ENCODE measurements at regions not wholly inside any gene's neighbourhood (a gene's known extent, or its start where the extent isn't known, plus 50 kb on each side); places are given as distances from the start of the nearest gene placed in this dataset.

DNA sequence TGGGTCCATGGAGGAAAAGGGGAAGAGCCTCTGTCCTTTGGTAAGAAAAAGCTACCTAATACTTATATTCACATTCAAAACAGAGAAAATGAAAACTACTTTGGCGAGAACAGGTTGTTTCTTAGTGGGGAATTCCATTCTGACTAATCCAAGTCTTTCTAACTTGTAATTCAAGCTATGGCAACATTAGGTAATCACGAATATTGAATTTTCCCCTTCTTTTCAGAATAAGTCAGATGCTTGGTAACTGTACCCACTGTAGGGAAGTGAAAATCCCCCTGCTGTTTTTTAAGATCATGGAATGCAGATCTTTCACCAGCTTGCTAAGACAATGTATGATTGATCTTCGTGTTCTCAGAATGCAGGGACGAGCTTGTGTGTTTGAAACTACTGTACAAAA is 384.4 kb downstream of the TCERG1L start:
- 34% methylated on average over 4 of the region's 4 CpGs for WGBS
- no peak for DNase-seq (ENCODE audit: low spot score)

DNA sequence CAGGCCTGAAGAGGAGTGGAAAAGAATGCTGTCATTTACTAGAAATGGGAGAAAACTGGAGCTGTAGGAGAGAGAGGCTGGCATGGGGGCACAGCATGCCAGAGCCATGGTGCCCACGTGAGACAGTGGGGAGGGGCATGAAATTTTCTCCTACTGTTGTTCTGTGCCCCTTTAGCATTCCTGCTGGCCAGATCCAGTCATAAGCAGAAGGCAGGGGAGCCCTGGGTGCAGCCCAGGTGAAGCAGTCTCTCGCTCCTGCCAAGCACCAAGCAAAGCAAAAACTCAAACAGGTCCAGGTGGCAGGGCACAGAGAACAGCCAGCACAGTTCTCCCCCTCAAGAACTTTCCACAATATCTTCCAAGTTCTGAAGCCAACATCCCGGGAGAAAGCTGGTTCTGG is 383.2 kb downstream of the TCERG1L start:
- Histone ChIP-seq H3K4me1 (replicated peaks) (no peaks in the 10 kb centered on the region), H3K27ac (no peak overlapping the region), H3K4me3 (no peak overlapping the region), H3K27me3 (replicated peaks; ENCODE audit: insufficient read depth) (peaks cover 2% of the 10 kb centered on the region), H3K36me3 (no peaks in the 10 kb centered on the region), H3K9me3 (no peaks in the 10 kb centered on the region)
- DNase-seq (ENCODE audit: low spot score): no peak
- no peak for TF ChIP-seq POLR2AphosphoS5 (IDR thresholded peaks at IDR 0.05)
- no peak for TF ChIP-seq POLR2A (IDR thresholded peaks at IDR 0.05)
- TF ChIP-seq, protein P1, sequence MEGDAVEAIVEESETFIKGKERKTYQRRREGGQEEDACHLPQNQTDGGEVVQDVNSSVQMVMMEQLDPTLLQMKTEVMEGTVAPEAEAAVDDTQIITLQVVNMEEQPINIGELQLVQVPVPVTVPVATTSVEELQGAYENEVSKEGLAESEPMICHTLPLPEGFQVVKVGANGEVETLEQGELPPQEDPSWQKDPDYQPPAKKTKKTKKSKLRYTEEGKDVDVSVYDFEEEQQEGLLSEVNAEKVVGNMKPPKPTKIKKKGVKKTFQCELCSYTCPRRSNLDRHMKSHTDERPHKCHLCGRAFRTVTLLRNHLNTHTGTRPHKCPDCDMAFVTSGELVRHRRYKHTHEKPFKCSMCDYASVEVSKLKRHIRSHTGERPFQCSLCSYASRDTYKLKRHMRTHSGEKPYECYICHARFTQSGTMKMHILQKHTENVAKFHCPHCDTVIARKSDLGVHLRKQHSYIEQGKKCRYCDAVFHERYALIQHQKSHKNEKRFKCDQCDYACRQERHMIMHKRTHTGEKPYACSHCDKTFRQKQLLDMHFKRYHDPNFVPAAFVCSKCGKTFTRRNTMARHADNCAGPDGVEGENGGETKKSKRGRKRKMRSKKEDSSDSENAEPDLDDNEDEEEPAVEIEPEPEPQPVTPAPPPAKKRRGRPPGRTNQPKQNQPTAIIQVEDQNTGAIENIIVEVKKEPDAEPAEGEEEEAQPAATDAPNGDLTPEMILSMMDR (IDR thresholded peaks at IDR 0.05): no peak
- 70% methylated on average over 3 of the region's 3 CpGs for WGBS
- intact Hi-C loops (cut with DNase I): no loop called here

More for the DNA sequence above, 384.4 kb downstream of the TCERG1L start:
- H3K36me3 ChIP-seq: no peaks in the 10 kb centered on the region
- intact Hi-C loops (cut with DNase I): no loop called here
- peaks cover 2% of the 10 kb centered on the region for H3K27me3 ChIP-seq (replicated peaks; ENCODE audit: insufficient read depth)
- TF ChIP-seq POLR2AphosphoS5 (IDR thresholded peaks at IDR 0.05) (no peak), POLR2A (IDR thresholded peaks at IDR 0.05) (no peak)
- TF ChIP-seq, protein P1 (IDR thresholded peaks at IDR 0.05): no peak
- H3K9me3 ChIP-seq: no peaks in the 10 kb centered on the region
- no peak overlapping the region for H3K4me3 ChIP-seq
- no peak overlapping the region for H3K27ac ChIP-seq
- H3K4me1 ChIP-seq (replicated peaks): no peaks in the 10 kb centered on the region

DNA sequence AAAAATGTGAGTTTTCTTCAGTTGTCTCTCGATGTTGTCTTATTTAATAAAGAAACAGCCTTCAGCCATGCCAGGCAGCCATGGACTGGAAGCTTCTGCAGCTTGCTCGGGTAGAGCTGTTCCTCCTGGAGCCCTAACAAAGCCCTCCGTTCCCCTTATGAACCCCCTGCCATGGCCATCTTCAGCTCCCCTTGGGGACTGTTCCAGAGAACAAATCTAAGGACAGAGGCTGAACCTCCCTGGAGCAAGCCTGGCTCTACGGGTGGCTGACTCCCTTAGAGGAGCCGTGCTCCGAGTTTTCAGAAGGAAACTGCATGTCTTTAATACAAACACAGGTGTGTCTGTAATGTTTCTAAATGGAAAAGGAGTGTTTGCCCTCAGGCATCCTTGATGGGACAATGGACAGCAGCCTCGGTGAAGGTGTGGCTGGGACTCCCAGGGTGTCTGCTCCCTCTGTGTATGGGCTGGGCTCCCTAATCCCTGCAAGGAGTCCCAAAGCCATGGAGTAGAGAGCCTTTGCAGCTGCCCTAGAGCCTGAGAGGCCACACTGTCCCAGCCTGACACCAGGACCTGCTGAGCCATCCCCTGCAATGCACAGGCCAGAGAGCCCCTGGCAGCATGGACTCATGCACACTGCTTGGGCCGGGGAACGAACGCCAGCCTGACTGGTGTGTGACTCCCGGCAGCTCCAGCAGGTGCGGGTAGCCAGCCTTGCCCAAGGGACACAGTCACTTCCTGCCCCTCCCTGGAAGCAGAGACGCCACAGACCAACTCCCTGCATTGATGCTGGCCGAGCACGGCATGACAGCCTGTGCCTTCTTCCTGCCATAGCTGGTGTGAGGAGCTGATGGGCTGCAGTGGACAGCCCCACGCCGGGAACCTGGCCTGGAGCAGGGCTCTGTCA is 381.8 kb downstream of the TCERG1L start:
- H3K4me3 ChIP-seq: no peak overlapping the region
- WGBS: 44% methylated on average over 17 of the region's 17 CpGs
- intact Hi-C loops (cut with DNase I): no loop called here

GRCh38 chr10:130930821-130931220 is 380.7 kb downstream of the TCERG1L start:
- Histone ChIP-seq H3K27me3 (replicated peaks; ENCODE audit: insufficient read depth) (peaks cover 2% of the 10 kb centered on the region), H3K4me3 (no peak overlapping the region), H3K36me3 (no peaks in the 10 kb centered on the region), H3K4me1 (replicated peaks) (no peaks in the 10 kb centered on the region), H3K9me3 (no peaks in the 10 kb centered on the region), H3K27ac (no peak overlapping the region)
- no peak for DNase-seq (ENCODE audit: low spot score)
- TF ChIP-seq POLR2AphosphoS5 (IDR thresholded peaks at IDR 0.05): no peak
- no peak for TF ChIP-seq POLR2A (IDR thresholded peaks at IDR 0.05)
- TF ChIP-seq, protein P1 (IDR thresholded peaks at IDR 0.05): no peak
- 72% methylated on average over 5 of the region's 5 CpGs for WGBS
- intact Hi-C loops (cut with DNase I): no loop called here

More for the DNA sequence above, 381.8 kb downstream of the TCERG1L start:
- no peaks in the 10 kb centered on the region for H3K36me3 ChIP-seq
- H3K27me3 ChIP-seq (replicated peaks; ENCODE audit: insufficient read depth): peaks cover 2% of the 10 kb centered on the region
- H3K9me3 ChIP-seq: no peaks in the 10 kb centered on the region
- H3K27ac ChIP-seq: no peak overlapping the region
- TF ChIP-seq, protein P1 (IDR thresholded peaks at IDR 0.05): no peak
- TF ChIP-seq POLR2A (IDR thresholded peaks at IDR 0.05): no peak
- TF ChIP-seq POLR2AphosphoS5 (IDR thresholded peaks at IDR 0.05): no peak
- DNase-seq (ENCODE audit: low spot score): no peak
- H3K4me1 ChIP-seq (replicated peaks): no peaks in the 10 kb centered on the region

- TF ChIP-seq POLR2A (IDR thresholded peaks at IDR 0.05): no peak
- TF ChIP-seq, protein P1 (IDR thresholded peaks at IDR 0.05): no peak
- no peak for TF ChIP-seq POLR2AphosphoS5 (IDR thresholded peaks at IDR 0.05)
- intact Hi-C loops (cut with DNase I): no loop called here
- no peak overlapping the region for H3K4me3 ChIP-seq
- H3K4me1 ChIP-seq (replicated peaks): no peaks in the 10 kb centered on the region
- peaks cover 2% of the 10 kb centered on the region for H3K27me3 ChIP-seq (replicated peaks; ENCODE audit: insufficient read depth)
- no peak overlapping the region for H3K27ac ChIP-seq
- H3K36me3 ChIP-seq: no peaks in the 10 kb centered on the region
- WGBS: 51% methylated on average over 7 of the region's 7 CpGs
- DNase-seq (ENCODE audit: low spot score): no peak
- H3K9me3 ChIP-seq: no peaks in the 10 kb centered on the region
Observed at GRCh38 chr10:130931256-130931655, 380.3 kb downstream of the TCERG1L start.
